HepG2 (cell line): ENCODE measurements at regions not wholly inside any gene's neighbourhood (a gene's known extent, or its start where the extent isn't known, plus 50 kb on each side); places are given as distances from the start of the nearest gene placed in this dataset.

ENCODE experiments used
- CBX5 ChIP-seq: sonication (generic); formaldehyde crosslinking; IDR thresholded peaks from 2 replicates; pipeline ENCODE4 v1.4.0; 2020; ENCODE audit warnings: missing genetic modification reagents, borderline replicate concordance
- KDM1A ChIP-seq: IDR thresholded peaks from 2 replicates; pipeline ENCODE4 v1.6.1; 2016; ENCODE audit warnings: missing compliant biosample characterization
- RNF2 ChIP-seq: fragments of 450-650 bp; conservative IDR thresholded peaks from 2 replicates; pipeline ENCODE4 v1.6.1; 2016; ENCODE audit warnings: low read depth
- SIN3B ChIP-seq: fragments of 150-350 bp; IDR thresholded peaks from 2 replicates; pipeline ENCODE4 v1.6.1; 2014; ENCODE audit warnings: low read length
- TCF7L2 ChIP-seq: IDR thresholded peaks from 2 replicates; pipeline ENCODE4 v1.6.1; 2011; ENCODE audit warnings: mild to moderate bottlenecking, low read depth, low read length, moderate library complexity
- TRIM24 ChIP-seq: sonication (generic); formaldehyde crosslinking; IDR thresholded peaks from 2 replicates; pipeline ENCODE4 v1.8.0; 2022; ENCODE audit warnings: mild to moderate bottlenecking, missing genetic modification reagents
- ZNF709 ChIP-seq: sonication (generic); formaldehyde crosslinking; IDR thresholded peaks from 2 replicates; pipeline ENCODE4 v1.5.0; 2020; ENCODE audit warnings: mild to moderate bottlenecking, missing genetic modification reagents
- ZSCAN25 ChIP-seq: sonication (generic); formaldehyde crosslinking; IDR thresholded peaks from 2 replicates; pipeline ENCODE4 v1.8.0; 2022; ENCODE audit warnings: mild to moderate bottlenecking, missing genetic modification reagents
- TF ChIP-seq, protein P1 (sequence below): sonication (generic); formaldehyde crosslinking; IDR thresholded peaks from 2 replicates; pipeline ENCODE4 v1.4.0; 2020; ENCODE audit warnings: mild to moderate bottlenecking, missing genetic modification reagents
- TF ChIP-seq, protein P2 (sequence below): sonication (generic); formaldehyde crosslinking; IDR thresholded peaks from 2 replicates; pipeline ENCODE4 v1.9.0; 2021; ENCODE audit warnings: missing genetic modification reagents, borderline replicate concordance

DNA sequence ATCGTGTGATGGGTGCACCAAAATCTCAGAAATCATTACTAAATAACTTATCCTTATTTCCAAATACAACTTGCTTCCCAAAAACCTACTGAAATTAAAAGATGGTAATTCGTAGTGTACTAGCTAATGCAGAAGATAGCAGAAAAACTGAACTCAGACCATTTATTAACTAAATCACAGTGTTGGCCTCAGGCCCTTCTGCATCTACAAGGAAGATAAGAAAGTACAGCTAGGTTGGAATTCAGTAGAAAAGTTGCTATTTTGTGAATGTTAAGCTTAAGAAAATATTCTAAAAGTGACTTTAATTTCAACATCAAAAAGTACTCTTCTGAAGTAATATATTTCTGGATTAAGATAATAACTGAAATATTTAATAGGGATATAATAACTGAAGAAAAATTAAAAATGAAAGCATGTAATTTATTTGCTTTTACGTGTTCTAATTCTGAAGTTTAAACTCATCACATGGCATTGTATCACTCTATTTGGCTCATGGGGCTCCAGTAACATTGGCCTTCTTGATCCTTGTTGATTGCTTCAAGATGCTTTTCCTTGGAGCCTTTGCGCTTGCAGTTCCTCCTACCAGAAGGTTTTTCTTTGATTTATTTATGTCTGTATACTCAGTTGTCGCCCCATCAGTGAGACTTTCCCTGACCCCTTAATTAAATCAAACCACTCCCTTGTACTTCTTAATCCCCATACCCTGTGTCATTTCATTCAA lies 847.9 kb upstream of the ANO3 start:
- TF ChIP-seq ZSCAN25 (CRISPR knock-in tag) (no peak), KDM1A (no peak), SIN3B (no peak), TCF7L2 (no peak), TRIM24 (no peak), CBX5 (CRISPR knock-in tag) (no peak), ZNF709 (CRISPR knock-in tag) (no peak), RNF2 (no peak)
- TF ChIP-seq, protein P1, sequence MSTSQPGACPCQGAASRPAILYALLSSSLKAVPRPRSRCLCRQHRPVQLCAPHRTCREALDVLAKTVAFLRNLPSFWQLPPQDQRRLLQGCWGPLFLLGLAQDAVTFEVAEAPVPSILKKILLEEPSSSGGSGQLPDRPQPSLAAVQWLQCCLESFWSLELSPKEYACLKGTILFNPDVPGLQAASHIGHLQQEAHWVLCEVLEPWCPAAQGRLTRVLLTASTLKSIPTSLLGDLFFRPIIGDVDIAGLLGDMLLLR (CRISPR knock-in tag), result no peak
- TF ChIP-seq, protein P2, sequence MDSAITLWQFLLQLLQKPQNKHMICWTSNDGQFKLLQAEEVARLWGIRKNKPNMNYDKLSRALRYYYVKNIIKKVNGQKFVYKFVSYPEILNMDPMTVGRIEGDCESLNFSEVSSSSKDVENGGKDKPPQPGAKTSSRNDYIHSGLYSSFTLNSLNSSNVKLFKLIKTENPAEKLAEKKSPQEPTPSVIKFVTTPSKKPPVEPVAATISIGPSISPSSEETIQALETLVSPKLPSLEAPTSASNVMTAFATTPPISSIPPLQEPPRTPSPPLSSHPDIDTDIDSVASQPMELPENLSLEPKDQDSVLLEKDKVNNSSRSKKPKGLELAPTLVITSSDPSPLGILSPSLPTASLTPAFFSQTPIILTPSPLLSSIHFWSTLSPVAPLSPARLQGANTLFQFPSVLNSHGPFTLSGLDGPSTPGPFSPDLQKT (CRISPR knock-in tag), result no peak
